ENCODE measurements at regions not wholly inside any gene's neighbourhood (a gene's known extent, or its start where the extent isn't known, plus 50 kb on each side); places are given as distances from the start of the nearest gene placed in this dataset.
"Not testable (repeated sequence)": the region's sequence is repeated elsewhere in the genome, so short reads cannot be mapped to it uniquely, and the experiment has no call there.

DNA sequence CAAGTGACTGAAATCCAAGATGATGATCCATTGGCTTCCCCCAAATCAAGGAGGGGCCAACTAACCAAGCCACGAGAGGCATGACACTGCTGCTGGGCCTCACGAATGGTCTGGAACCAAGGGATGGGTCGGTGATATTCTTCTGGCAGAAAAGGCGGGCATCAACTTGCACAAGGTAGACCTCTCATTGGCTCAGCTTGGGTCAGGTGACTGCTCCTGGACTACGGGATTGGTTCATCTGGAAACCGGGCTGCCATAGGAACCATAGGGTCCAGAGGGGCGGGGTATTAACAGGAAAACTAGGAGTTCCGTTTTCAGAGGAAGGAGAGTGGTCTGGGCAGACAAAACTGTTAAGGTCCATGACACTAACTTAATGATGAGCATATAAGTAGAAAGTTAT lies 100.9 kb downstream of the TFAP2C start:
- DNase-seq, result no peak

DNA sequence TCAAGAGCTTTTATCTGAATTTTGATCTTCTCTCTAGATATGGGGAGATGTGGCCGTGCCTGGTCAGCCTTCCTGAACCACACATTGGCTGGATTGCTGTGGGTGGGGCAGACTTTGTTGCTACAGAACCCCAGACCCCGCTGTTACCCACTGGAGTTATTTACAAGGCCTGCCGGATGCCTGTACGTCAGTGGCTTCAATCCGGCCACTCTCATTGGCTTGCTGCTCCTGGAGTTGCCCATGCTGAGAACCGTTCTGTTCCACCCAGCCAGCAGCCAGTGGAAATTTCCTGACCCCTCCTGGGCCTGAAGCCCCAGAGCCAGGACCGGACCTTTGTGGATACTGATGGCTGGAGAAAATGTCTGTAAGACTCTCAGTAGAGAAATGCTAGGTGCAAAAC lies 101.9 kb downstream of the TFAP2C start:
- DNase-seq, result no peak

DNA sequence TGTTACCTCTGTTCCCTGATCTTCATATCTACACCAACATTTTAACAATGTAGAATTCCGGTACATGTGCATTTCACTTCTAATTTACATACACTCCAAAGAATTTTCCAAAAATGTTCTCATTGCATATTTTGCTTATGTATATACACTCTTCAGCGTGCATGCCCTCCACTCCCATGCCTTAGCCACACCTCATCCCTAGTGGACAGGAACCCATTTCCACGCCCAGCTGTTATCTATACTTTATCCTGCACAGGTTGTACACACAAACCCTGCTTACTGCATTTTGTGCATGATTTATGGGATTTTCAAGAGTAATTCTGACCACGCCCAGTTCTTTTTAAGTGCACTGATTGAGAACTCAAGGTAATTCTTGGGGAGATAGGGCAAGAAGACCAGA lies 102.4 kb downstream of the TFAP2C start:
- no peak for DNase-seq

DNA sequence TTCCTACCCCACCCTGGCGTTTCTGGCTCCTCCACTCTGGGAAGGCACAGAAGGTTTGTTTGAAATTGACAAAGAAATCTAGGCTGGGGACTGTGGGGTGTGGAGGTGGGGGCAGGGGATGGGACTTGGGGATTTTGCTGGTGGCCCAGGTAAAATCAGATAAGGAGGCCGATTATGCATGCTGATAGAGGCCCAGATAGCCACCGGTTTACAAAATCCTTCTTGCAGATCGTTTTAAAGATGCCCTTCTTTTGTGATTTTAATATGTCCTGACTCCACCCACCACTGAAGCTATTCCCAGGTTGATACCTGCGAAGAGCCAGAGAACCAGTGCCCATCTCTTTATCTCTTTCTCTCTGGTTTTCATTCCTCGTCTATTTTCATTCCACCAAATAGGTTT lies 104.9 kb downstream of the TFAP2C start:
- DNase-seq, result no peak

DNA sequence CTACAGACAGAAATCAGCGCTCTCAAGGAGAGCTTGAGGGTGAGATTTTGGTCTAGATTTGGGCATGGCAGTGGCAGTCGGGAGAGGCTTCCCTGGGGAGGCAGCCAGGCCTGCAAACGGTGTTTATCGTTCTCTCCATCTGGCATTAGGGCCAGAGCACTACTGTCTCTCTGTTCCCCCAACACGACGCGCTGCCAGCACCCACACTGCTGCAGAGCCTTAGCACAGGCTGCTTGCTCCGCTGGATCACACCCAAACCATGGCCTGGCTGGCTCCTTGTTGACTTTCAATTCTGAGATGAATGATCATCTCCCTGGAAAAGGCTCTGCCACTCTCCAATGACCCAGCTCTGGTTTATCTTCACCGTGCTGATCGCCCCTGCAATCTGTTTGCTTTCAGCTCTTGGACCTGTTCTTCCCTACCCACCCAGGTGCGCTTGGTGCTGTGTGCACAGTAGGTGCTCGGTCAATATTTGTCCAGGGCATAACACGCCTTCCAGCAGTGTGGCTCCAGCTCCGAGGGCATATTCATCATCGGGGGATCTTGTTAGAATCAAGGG lies 106.1 kb downstream of the TFAP2C start:
- no peak for DNase-seq

DNA sequence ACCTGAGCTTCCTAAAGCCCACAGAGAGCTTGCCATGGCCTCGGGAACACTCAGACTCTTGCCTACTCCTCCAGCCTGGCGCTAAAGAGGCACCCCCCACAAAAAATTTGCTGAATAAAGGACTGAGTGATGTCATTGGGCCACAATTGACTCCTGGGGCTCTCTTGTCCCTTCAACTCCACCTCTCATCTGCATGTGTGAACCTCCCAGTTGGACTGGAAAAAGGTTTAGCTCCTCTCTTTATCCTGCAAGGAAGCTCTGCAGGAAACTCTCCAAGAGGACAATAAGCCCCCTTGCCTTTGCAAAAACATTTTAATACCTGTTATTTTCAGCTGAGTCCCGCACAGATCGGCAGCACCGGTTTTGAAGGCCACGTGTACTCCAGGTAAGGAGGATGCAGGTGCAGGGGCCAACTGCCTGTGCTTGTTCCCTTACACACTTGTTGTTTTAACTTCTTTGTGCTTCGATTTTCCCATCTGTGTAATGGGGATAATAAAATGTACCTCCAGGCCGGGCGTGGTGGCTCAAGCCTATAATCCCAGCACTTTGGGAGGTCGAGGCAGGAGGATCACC lies 107.3 kb downstream of the TFAP2C start:
- no peak for DNase-seq

DNA sequence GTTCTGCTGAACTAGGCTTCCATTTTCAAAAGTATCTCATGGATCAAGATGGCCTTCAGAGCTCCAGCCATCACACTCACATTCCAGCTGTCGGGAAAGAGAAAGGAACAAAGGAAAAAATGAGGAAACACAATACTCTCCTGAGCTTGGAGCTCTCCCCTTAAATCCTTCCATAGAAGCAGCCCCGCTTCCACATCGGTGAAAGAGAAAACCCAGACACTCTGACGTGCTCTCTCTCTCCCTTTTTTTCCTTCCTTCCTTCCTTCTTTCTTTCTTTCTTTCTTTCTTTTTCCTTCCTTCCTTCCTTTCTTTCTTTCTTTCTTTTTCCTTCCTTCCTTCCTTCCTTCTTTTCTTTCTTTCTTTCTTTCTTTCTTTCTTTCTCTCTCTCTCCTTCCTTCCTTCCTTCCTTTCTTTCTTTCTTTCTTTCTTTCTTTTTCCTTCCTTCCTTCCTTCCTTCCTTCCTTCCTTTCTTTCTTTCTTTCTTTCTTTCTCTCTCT lies 115.3 kb downstream of the TFAP2C start:
- not testable (repeated sequence) for DNase-seq

DNA sequence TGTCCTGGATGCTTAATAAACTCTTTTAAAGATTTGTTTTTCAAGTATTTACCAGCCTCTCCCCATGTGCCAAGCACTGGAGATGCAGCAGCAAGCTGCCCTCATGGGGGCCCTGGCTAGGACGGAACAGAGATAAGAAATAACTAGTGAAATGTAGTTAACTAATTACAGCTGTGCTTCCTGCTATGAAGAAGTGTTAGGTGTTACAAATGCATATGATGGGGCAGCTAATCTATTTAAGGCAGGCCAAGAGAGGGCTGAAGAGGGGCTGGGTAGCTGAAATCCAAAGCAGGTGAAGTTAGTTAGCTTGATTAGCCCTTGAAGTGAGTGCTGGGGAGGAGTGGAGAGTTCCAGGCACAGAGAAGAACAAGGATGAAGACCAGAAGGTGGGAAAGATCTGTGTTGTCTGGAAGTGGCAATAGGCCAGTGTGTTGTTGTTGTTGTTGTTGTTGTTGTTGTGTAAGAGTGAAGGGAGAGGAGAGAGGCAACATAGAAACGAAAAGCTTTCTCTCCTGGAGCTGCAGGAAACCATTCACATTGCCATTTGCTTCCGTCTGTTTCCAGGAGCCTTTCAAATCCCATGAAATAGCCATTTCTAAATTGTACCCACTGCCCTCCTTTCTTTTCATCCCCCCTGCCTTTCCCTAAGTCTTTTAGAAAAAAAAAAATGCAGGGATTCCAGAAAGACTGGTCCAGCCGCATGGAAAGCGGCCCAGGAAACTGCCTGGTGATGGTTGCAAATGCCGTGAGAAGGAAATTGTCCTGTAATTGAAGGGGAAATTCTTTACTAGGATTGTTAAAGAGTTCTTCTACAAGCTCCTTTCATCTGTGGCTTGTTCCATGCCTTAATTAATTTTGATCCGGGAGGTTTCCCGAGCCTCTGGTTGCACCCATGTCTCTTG lies 119.6 kb downstream of the TFAP2C start:
- no peak for DNase-seq

DNA sequence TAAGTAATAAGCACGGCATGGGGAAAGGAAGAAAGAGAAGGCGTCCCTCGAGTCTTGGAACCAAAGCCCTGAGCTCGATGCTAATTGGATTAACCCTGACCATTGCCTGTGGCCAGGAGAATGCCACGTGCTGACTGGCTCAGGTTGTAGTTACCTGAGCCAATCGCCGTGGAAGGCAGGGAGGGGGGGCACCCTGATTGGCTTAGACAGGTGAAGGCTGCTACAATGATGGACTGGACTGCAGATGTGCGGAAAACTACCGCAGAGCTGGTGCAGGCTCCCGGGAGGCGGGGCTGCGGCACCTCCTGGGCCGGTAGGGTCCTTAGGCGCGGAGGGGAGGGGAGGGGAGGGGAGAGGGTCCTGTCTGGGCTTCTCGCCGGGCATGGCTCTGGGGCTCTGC lies 121.3 kb downstream of the TFAP2C start:
- DNase-seq, result no peak

DNA sequence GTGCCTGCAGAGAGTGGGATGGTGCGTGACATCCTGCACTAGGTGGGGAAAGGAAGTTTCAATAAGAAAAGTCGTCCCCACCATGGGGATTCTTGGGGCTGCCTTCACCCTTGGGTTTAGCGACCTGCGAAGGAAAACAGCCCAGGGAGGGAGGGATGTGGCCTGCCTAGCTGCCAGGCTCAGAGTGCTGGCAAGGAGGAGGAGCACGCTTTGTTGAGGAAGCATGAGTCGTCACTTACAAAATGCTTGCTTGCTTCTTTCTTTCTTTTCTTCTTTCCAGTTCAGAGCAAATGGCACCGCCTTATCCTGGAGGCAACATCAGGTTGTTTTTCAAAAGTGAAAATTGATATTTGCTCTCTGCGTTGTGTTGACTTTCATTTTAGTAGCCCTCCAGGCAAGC lies 123.2 kb downstream of the TFAP2C start:
- no peak for DNase-seq

DNA sequence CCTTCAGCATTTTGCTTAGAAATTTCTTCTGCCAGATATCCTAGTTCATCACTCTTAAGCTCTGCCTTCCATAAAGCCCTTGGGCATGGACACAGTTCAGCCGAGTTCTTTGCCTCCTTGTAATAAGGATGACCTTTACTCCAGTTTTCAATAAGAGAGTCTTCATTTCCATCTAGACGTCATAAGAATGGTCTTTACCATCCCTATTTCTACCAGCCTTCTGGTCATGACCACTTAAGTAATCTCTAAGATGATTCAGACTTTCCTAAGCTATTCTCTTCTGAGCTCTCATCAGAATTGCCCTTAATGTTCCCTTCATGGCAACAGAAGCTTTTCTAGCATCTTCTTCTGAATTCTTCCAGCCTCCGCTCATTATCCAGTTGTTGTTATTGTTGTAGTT lies 126.1 kb downstream of the TFAP2C start:
- no peak for DNase-seq

DNA sequence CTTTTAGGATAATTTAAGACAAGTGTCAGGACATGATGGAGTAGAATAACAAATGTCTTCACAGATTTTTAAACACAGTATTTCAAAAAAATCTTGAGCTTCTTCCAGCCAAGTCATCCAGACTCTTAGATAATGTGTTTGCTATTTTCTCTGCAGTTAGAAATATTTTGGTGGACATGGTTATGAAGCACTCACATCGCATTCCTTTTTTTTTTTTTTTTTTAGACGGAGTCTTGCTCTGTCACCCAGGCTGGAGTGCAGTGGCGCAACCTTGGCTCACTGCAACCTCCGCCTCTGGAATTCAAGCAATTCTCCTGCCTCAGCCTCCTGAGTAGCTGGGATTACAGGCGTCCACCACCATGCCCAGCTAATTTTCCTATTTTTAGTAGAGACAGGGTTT lies 127.6 kb downstream of the TFAP2C start:
- not testable (repeated sequence) for DNase-seq

DNA sequence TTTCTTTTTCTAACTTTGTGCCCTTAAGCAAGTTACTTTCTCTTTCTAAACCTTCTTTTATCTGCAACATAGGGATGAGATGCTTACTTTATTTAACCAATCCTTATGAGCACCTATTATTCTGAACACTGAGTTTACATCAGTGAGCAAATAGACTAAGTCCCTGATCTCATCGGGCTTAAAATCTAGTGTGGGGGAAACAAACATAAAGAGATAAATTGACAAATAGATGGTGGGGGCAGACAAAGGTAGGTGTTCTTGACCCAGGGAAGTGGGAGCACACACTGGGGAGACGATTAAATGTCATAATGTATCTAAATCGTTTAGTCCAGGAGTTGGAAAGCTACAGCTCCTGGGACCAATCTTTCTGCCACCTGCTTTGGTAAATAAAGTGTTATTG lies 129.6 kb downstream of the TFAP2C start:
- no peak for DNase-seq

DNA sequence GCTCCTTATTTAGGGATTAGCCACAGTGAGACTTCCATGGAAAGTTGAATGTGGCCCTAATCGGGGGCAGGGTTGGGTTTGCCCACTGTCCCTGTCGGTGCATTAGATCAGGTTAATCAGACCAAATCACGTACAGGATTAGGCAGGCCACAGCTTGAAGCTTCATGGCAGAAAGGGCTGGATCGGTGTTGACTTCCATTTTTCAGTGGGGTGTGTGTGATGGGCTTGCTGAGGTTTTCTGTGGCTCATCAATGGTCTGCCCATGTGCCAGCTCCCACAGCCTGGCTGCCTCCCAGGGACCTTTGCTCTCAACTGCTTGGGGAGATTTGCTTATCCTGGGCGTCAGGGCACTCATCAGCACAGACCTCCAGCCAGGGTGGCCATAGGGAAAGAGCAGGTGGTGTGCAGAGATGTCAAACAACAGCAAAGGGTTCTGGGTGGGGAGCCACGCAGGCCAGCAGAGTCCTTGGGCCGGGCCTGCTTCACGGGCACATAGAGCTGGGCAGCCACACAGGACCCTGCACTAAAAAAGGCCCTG lies 130.7 kb downstream of the TFAP2C start:
- DNase-seq, result no peak

DNA sequence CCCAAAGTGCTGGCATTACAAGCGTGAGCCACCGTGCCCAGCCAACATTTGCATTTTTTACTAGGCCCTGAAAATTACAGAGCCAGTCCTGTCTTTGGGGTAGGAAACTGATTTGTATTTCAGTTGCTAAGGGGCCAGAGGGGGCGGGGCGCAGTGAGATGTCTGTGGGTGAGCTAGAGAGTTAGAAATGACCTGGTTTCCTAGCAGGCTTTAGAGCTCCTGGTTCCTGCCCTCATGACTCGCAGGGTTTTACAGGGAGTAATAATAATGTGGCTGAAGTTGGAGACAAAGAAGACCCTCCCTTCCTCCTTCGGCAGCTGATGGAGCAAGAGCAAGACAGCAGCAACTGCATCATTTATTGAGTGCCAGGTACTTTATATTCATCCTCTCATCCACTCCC lies 131.5 kb downstream of the TFAP2C start:
- no peak for DNase-seq

DNA sequence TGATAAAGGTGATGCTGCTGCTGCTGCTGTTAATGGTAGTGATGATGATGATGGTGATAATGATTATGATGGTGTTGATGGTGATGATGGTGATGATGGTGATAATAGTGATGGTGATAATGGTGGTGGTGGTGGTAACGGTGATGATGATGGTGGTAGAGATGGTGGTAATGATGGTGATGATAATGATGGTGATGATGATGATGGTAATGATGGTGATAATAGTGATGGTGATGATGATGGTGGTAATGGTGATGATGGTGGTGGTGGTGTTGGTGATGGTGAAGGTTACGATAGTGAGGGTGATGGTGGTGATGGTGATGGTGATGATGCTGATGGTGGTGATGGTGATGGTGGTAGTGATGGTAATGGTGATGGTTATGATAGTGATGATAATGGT lies 132.3 kb downstream of the TFAP2C start:
- DNase-seq, result no peak

DNA sequence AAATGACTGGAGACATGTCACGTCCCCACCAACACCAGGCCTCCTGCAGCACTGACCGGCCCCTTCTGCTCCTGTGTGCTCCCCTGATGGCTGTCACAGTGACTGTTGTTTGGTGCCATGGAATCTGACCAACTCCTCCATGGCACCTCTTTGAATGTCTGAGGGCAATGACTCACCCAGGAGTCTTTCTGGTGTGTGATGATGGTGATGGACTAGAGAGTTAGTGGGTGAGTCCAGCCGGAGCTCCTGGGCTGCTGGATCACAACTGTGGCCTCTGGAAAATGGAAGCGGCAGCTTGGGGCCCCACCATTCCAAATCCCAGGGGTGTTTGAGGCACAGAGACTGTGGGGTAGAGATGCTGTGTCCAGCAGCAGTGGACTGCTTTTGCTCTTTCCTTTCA lies 133.3 kb downstream of the TFAP2C start:
- no peak for DNase-seq

DNA sequence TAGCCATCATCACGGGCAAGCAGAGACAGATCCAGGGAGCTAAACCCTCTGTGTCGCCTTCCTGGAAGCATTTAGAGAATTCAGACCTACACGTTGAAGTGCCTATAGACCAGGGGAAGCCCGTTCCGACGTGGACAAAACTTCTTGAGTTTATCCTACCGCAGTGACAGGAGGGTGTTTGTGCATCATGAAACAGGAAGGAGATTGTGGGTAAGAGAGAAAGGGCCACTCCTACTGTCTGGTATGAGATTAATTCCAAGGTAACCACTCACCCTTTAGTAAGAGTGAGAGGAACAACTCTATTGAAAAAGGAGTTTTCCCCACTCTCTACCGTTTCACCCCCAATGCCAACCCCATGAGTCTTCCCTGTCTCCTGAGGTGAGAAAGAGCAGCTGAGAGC lies 133.7 kb downstream of the TFAP2C start:
- no peak for DNase-seq

DNA sequence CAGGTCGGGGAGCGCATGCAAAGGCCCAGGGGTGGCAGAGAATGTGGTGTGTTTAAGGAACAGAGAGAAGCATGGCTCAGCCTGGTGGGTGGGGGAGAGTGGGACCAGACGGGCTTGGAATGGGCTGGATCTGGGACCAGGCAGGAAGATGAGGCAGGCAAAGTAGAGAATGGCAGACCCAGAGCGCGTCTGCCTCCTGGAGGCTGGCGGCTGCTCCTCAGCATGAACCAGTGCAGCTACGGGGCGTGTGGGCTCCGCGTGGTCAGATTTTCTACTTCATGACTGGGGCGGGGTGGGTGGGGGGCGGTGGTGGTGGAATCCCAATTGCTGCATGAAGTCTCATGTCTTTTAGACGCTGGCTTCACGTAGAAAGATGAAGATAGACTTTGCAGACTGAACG lies 135.6 kb downstream of the TFAP2C start:
- no peak for DNase-seq

DNA sequence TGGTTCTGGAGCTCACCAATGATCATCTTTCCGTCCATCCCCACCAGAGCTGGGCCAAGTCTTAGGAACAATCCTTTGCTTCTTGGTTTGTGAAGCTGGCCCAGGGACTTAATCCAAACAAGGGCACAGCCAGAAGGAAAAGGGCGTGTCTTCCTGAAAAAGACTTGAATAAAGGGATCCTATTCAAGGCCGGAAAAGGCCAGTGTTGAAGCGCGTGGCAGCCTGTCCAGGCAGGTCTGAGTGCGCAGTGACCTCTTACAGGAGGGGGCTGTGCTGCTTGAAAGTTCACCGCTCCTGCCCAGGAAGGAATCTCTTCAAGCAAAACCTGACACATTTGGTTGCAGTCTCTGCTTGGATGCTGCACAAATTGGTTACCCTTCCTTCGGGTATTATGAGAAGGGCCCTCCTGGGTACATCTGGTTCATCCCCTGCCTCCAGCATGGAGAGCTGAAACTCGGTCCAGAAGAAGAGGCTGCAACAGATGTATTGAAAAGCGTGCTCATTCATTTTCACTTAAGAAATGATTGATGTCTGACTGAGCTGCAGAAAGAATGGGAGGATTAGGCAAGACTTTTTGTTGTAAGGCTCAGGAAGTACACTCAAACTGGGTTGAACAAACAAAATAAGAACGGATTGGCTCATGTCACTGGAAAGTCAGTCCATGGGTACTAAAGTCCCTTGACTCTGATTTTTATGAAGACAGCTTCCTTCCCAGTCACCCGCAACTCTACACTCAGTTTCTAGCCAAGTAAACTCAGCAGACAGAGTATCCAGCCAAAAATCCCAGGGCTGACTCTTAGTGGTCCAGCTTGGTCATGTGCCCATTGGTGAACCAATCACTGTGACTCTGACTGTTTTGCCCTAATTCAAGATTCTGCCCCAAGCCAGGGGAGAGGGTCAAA lies 136.3 kb downstream of the TFAP2C start:
- DNase-seq, result no peak

DNA sequence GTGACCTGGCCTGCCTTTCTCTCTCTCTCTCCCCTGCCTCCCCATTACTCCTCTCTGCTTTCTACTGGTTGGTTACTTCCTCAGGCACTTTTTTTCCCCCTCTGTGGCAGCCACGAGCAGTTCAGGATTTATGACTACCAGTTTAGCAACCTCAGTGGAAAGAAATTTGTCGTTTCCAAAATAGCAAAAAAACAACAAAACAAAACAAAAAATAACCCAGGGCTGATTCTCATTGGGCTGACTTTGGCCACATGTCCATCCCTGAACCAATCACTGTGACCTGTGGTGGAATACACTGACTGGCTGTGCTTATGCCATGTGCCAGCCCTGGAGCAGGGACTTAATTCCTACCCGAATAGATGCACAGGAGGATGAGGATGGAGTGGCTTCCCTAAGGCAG lies 137.4 kb downstream of the TFAP2C start:
- no peak for DNase-seq

DNA sequence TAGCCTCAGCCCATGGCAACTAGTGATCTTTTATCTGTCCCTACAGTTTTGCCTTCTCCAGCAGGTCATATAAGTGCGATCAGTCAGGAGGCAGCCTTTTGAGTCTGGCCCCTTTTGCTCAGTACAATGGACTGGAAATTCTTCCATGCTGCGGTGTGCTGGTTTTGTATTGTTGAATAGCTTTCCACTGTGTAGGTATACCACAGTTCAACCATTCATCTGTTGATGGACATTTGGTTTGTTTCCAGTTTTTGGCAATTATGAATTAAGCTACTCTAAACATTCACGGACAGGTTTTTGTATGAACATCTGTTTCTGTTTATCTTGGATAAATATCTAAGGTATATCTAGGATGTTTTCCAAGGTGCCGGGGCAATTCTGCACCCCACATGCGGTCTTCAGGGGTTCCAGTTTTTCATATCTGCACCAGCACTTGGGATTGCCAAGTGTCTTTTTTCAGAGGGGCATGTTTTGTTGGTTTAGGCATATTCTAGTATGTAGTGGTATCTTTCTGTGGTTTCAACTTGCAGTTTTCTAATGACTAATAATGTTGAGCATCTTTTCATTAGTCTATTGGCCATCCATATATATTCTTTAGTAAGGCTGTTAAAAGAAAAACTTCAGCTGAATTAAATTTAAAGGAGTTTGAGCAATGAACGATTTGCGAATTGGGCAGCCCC lies 141.0 kb downstream of the TFAP2C start:
- DNase-seq, result no peak

All from NCI-H2227 treated with DMSO at 0.1 percent for 48 hours (cell line).